Esophagus squamous epithelium (tissue), 5 donors: ENCODE measurements at regions not wholly inside any gene's neighbourhood (a gene's known extent, or its start where the extent isn't known, plus 50 kb on each side); places are given as distances from the start of the nearest gene placed in this dataset.

Experiments used
- DNase-seq: peaks from one replicate; lab custom pipeline; 2025; lab: John Stamatoyannopoulos, UW
- H3K27ac ChIP-seq, 4 donors: fragments of 200-600 bp; sonication (generic); one replicate each; pipeline ENCODE4 v1.5.1; 2016 to 2019; ENCODE audit warnings: mild to moderate bottlenecking in 1 of 4
- H3K27me3 ChIP-seq, 4 donors: fragments of 200-600 bp; sonication (generic); 1 replicate in 3 of 4; 2 replicates in 1 of 4; pipeline versions ENCODE4 v1.5.1 to v1.6.0; 2017 to 2021; ENCODE audit warnings: antibody characterized with exemption in 1 of 4
- H3K36me3 ChIP-seq, 3 donors: fragments of 200-600 bp; sonication (generic); one replicate each; pipeline ENCODE4 v1.5.1; 2016 to 2019
- H3K4me1 ChIP-seq, 3 donors: fragments of 200-600 bp; sonication (generic); one replicate each; pipeline ENCODE4 v1.5.1; 2017 to 2019
- H3K4me3 ChIP-seq, 4 donors: fragments of 200-600 bp; sonication (generic); 1 replicate in 3 of 4; 2 replicates in 1 of 4; pipeline ENCODE4 v1.5.1; 2016 to 2019; ENCODE audit warnings: mild to moderate bottlenecking in 2 of 4, moderate library complexity in 1 of 4
- H3K9me3 ChIP-seq, 3 donors: fragments of 200-600 bp; sonication (generic); one replicate each; pipeline ENCODE4 v1.5.1; 2016 to 2019
- CTCF ChIP-seq, 6 experiments: fragments of 450-650 bp in 4 of 6; fragments of 200-600 bp in 2 of 6; sonication (generic) in 2 of 6; IDR thresholded peaks; one replicate each; pipeline ENCODE4 v1.5.1; 2016 to 2019; ENCODE audit warnings: antibody characterized with exemption in 6 of 6, mild to moderate bottlenecking in 4 of 6, moderate library complexity in 4 of 6
- POLR2A ChIP-seq, 4 donors: fragments of 450-650 bp; IDR thresholded peaks; one replicate each; pipeline ENCODE4 v1.6.1; 2017; ENCODE audit warnings: antibody characterized with exemption in 4 of 4, mild to moderate bottlenecking in 4 of 4, moderate library complexity in 3 of 4
- WGBS, 2 donors: methylation state at CpG; one replicate each; pipeline ENCODE4 v1.1.5; 2018; 5-methylcytosine and 5-hydroxymethylcytosine counted together
- intact Hi-C: fragments of 100-400 bp; cut with DNase I; formaldehyde crosslinking; loops from one replicate; pipeline ENCODE4 v1.15.0; 2022
- donor health status: DM: yes; HTN: yes; CAD: no.

GRCh38 chr11:126149759-126150625, 61.5 kb downstream of the RPUSD4 start:
- intact Hi-C loops: no loop called here
- H3K9me3 ChIP-seq: no peaks in the 10 kb centered on the region
- no peaks in the 10 kb centered on the region for H3K36me3 ChIP-seq
- peaks cover 0 to 33% (median 4%) of the 10 kb centered on the region in 3 donors for H3K4me1 ChIP-seq
- H3K4me3 ChIP-seq: no peak overlapping the region
- WGBS, 2 donors: 56 to 58% methylated on average over 7 of the region's 15 CpGs
- TF ChIP-seq POLR2A (IDR thresholded peaks at IDR 0.05) (no peak), CTCF (IDR thresholded peaks at IDR 0.05) (no peak)
- DNase-seq: no peak
- peak overlapping the region in 1 of 4 donors; percentile 2 for H3K27ac ChIP-seq
- peaks cover 0 to 3% (median 0%) of the 10 kb centered on the region in 4 donors for H3K27me3 ChIP-seq

- intact Hi-C loops: no loop called here
- Histone ChIP-seq H3K4me1 (peaks cover 0 to 24% (median 4%) of the 10 kb centered on the region in 3 donors), H3K4me3 (no peak overlapping the region), H3K36me3 (no peaks in the 10 kb centered on the region), H3K9me3 (no peaks in the 10 kb centered on the region), H3K27me3 (peaks cover 0 to 3% (median 0%) of the 10 kb centered on the region in 4 donors), H3K27ac (no peak overlapping the region)
- 83 to 84% methylated on average over 2 of the region's 2 CpGs for WGBS, 2 donors
- no peak for DNase-seq
- TF ChIP-seq POLR2A (IDR thresholded peaks at IDR 0.05): no peak
- no peak for TF ChIP-seq CTCF (IDR thresholded peaks at IDR 0.05)
These were observed 63.1 kb downstream of the RPUSD4 start for GRCh38 chr11:126148317-126148716.

GRCh38 chr11:126147208-126148111, 64.0 kb downstream of the RPUSD4 start:
- no peak for DNase-seq
- H3K4me3 ChIP-seq: no peak overlapping the region
- H3K4me1 ChIP-seq: peaks cover 0 to 24% (median 4%) of the 10 kb centered on the region in 3 donors
- H3K36me3 ChIP-seq: no peaks in the 10 kb centered on the region
- H3K9me3 ChIP-seq: no peaks in the 10 kb centered on the region
- intact Hi-C loops: no loop called here
- peaks cover 0 to 3% (median 0%) of the 10 kb centered on the region in 4 donors for H3K27me3 ChIP-seq
- H3K27ac ChIP-seq: no peak overlapping the region
- TF ChIP-seq POLR2A (IDR thresholded peaks at IDR 0.05) (no peak), CTCF (IDR thresholded peaks at IDR 0.05) (no peak)
- 89 to 95% methylated on average over 4 to 6 of the region's 12 CpGs for WGBS, 2 donors

- no peak overlapping the region for H3K27ac ChIP-seq
- peaks cover 0 to 24% (median 4%) of the 10 kb centered on the region in 3 donors for H3K4me1 ChIP-seq
- DNase-seq: no peak
- H3K36me3 ChIP-seq: no peaks in the 10 kb centered on the region
- H3K4me3 ChIP-seq: no peak overlapping the region
- intact Hi-C loops: no loop called here
- H3K9me3 ChIP-seq: no peaks in the 10 kb centered on the region
- H3K27me3 ChIP-seq: peaks cover 0 to 3% (median 0%) of the 10 kb centered on the region in 4 donors
- TF ChIP-seq CTCF (IDR thresholded peaks at IDR 0.05): no peak
- no peak for TF ChIP-seq POLR2A (IDR thresholded peaks at IDR 0.05)
- 38 to 43% methylated on average over 16 to 18 of the region's 23 CpGs for WGBS, 2 donors
These were observed 64.8 kb downstream of the RPUSD4 start for GRCh38 chr11:126146454-126147192.
